SU-DHL-6 (cell line): ENCODE measurements at regions not wholly inside any gene's neighbourhood (a gene's known extent, or its start where the extent isn't known, plus 50 kb on each side); places are given as distances from the start of the nearest gene placed in this dataset.

Experiments used
- H2AFZ ChIP-seq: fragments of 200-600 bp; sonication (generic); 2 replicates; pipeline ENCODE4 v1.6.1; 2014; ENCODE audit warnings: low read depth, mild to moderate bottlenecking, moderate library complexity, mixed read lengths, antibody characterized with exemption, low read length; ENCODE audit not compliant: severe bottlenecking
- H3F3A ChIP-seq: fragments of 200-600 bp; shearing (Covaris generic); 2 replicates; pipeline ENCODE4 v1.6.0; 2016; ENCODE audit warnings: antibody characterized with exemption, mild to moderate bottlenecking; ENCODE audit not compliant: insufficient read depth
- H3K27ac ChIP-seq: fragments of 200-600 bp; sonication (generic); 2 replicates; pipeline ENCODE4 v1.5.1; 2016; ENCODE audit warnings: low read depth, mild to moderate bottlenecking, low read length, moderate library complexity, mixed read lengths
- H3K27me3 ChIP-seq: fragments of 200-600 bp; sonication (generic), shearing (Covaris generic); 2 replicates; pipeline ENCODE4 v1.6.0; 2014; ENCODE audit warnings: mild to moderate bottlenecking, low read length
- H3K36me3 ChIP-seq: fragments of 200-600 bp; sonication (generic); 2 replicates; pipeline ENCODE4 v1.6.1; 2014; ENCODE audit warnings: mild to moderate bottlenecking, low read length, mixed read lengths
- H3K4me2 ChIP-seq: fragments of 300-600, 200-600 bp; shearing (Covaris generic), sonication (generic); 2 replicates; pipeline ENCODE4 v1.6.0; 2014; ENCODE audit warnings: low read length, low read depth, mild to moderate bottlenecking; ENCODE audit not compliant: poor library complexity, severe bottlenecking
- H3K4me3 ChIP-seq: fragments of 200-600 bp; sonication (generic); 2 replicates; pipeline ENCODE4 v1.5.1; 2014; ENCODE audit warnings: antibody characterized with exemption, low read length, mild to moderate bottlenecking, mixed read lengths; ENCODE audit not compliant: insufficient read depth, poor library complexity, severe bottlenecking
- H3K79me2 ChIP-seq: fragments of 200-600 bp; sonication (generic); 2 replicates; pipeline ENCODE4 v1.6.1; 2014; ENCODE audit warnings: mild to moderate bottlenecking, low read length, moderate library complexity; ENCODE audit not compliant: insufficient read depth
- H3K9ac ChIP-seq: fragments of 200-600 bp; sonication (generic); 2 replicates; pipeline ENCODE4 v1.7.0; 2014; ENCODE audit warnings: mild to moderate bottlenecking, low read length
- H3K9me2 ChIP-seq: fragments of 200-600 bp; sonication (generic); replicated peaks from 2 replicates; pipeline ENCODE4 v1.6.1; 2014; ENCODE audit warnings: low read length; ENCODE audit not compliant: insufficient read depth
- H3K9me3 ChIP-seq: fragments of 200-600 bp; sonication (generic); 2 replicates; pipeline ENCODE4 v1.6.1; 2014; ENCODE audit warnings: low read length, mixed read lengths; ENCODE audit not compliant: insufficient read depth
- H4K20me1 ChIP-seq: fragments of 200-600 bp; sonication (generic); 2 replicates; pipeline ENCODE4 v1.6.1; 2014; ENCODE audit warnings: low read depth, mild to moderate bottlenecking, antibody characterized with exemption, low read length, moderate library complexity, mixed read lengths
- EZH2phosphoT487 ChIP-seq: fragments of 200-600 bp; sonication (generic), shearing (Covaris generic); conservative IDR thresholded peaks from 2 replicates; pipeline ENCODE4 v1.6.1; 2018; ENCODE audit warnings: mild to moderate bottlenecking, antibody characterized with exemption, low read length, moderate library complexity, mixed read lengths
- TF ChIP-seq, protein P1 (sequence below): fragments of 200-600 bp; sonication (generic); IDR thresholded peaks from one replicate; pipeline ENCODE4 v1.5.1; 2017; ENCODE audit warnings: antibody characterized with exemption, mild to moderate bottlenecking, low read length, moderate library complexity; ENCODE audit not compliant: insufficient read depth, poor library complexity, severe bottlenecking

GRCh38 chr5:116652196-116652729, 77.6 kb upstream of the SEMA6A start:
- H2AFZ ChIP-seq, result no peak overlapping the region

GRCh38 chr5:116651653-116652052, 77.0 kb upstream of the SEMA6A start:
- no peak for TF ChIP-seq EZH2phosphoT487
- TF ChIP-seq, protein P1, sequence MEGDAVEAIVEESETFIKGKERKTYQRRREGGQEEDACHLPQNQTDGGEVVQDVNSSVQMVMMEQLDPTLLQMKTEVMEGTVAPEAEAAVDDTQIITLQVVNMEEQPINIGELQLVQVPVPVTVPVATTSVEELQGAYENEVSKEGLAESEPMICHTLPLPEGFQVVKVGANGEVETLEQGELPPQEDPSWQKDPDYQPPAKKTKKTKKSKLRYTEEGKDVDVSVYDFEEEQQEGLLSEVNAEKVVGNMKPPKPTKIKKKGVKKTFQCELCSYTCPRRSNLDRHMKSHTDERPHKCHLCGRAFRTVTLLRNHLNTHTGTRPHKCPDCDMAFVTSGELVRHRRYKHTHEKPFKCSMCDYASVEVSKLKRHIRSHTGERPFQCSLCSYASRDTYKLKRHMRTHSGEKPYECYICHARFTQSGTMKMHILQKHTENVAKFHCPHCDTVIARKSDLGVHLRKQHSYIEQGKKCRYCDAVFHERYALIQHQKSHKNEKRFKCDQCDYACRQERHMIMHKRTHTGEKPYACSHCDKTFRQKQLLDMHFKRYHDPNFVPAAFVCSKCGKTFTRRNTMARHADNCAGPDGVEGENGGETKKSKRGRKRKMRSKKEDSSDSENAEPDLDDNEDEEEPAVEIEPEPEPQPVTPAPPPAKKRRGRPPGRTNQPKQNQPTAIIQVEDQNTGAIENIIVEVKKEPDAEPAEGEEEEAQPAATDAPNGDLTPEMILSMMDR, result no peak
- Histone ChIP-seq H3K4me3 (no peak overlapping the region), H3K9me3 (no peaks in the 10 kb centered on the region), H3K79me2 (no peaks in the 10 kb centered on the region), H3F3A (no peaks in the 10 kb centered on the region), H3K9me2 (no peaks in the 10 kb centered on the region), H3K27ac (no peak overlapping the region), H3K27me3 (no peaks in the 10 kb centered on the region), H2AFZ (no peak overlapping the region), H3K36me3 (no peaks in the 10 kb centered on the region), H3K4me2 (no peak overlapping the region), H3K9ac (no peak overlapping the region), H4K20me1 (no peaks in the 10 kb centered on the region)

More at GRCh38 chr5:116652196-116652729, 77.6 kb upstream of the SEMA6A start:
- H3K27ac ChIP-seq, result no peak overlapping the region
- H3K27me3 ChIP-seq, result no peaks in the 10 kb centered on the region
- H3K9me2 ChIP-seq, result no peaks in the 10 kb centered on the region
- H3K79me2 ChIP-seq, result no peaks in the 10 kb centered on the region
- H3K36me3 ChIP-seq, result no peaks in the 10 kb centered on the region
- no peaks in the 10 kb centered on the region for H4K20me1 ChIP-seq
- no peaks in the 10 kb centered on the region for H3F3A ChIP-seq
- H3K9me3 ChIP-seq, result no peaks in the 10 kb centered on the region
- H3K4me2 ChIP-seq, result no peak overlapping the region
- TF ChIP-seq EZH2phosphoT487, result no peak
- no peak overlapping the region for H3K9ac ChIP-seq
- H3K4me3 ChIP-seq, result no peak overlapping the region

DNA sequence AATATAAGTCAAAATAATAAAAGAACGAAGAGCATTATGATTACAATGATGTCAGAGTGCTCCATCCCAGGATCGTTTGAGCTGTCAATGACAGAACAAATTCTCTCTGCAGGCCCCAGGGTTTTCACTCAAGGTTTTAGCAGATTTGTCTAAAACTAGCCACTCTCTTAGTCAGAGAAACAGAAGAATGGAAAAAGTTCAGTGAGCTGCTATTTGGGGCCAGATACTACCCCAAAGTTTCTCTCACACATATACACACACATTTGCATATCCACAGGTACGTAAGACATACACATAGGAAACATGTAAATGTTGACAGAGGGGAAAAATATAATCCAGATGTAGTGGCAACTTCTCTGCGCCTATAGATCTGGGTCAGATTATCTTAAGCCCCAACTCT, 76.3 kb upstream of the SEMA6A start:
- no peak overlapping the region for H3K27ac ChIP-seq
- H3K9me2 ChIP-seq, result no peaks in the 10 kb centered on the region
- H3K4me3 ChIP-seq, result no peak overlapping the region
- no peaks in the 10 kb centered on the region for H3K79me2 ChIP-seq
- no peak overlapping the region for H3K9ac ChIP-seq
- no peaks in the 10 kb centered on the region for H4K20me1 ChIP-seq
- H3K4me2 ChIP-seq, result no peak overlapping the region
- no peak for TF ChIP-seq EZH2phosphoT487
- H2AFZ ChIP-seq, result no peak overlapping the region
- no peaks in the 10 kb centered on the region for H3K36me3 ChIP-seq
- H3F3A ChIP-seq, result no peaks in the 10 kb centered on the region
- no peaks in the 10 kb centered on the region for H3K9me3 ChIP-seq
- H3K27me3 ChIP-seq, result no peaks in the 10 kb centered on the region

DNA sequence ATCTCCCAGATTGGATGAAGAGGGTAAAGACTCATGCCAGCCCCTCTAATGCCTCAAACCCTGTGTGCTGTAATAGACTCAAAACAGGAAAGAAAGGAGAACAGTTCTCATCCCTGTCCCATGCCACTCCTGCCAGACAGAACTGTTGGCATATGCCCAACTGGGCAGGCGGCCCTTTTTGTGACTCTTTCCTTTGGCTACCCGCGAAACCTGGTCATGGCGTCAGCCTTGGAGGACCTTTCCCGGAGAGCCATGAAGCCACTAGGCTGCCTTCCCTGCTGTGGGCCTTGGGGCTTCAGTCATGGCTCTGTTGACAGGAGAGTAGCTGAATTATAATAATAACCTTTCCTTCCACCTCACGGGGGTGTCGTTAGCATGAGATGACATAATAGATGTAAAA, 75.9 kb upstream of the SEMA6A start:
- Histone ChIP-seq H3K27ac (no peak overlapping the region), H3K36me3 (no peaks in the 10 kb centered on the region), H3K79me2 (no peaks in the 10 kb centered on the region), H3K9me3 (no peaks in the 10 kb centered on the region), H3K9ac (no peak overlapping the region), H2AFZ (no peak overlapping the region), H4K20me1 (no peaks in the 10 kb centered on the region), H3K4me3 (no peak overlapping the region), H3K27me3 (no peaks in the 10 kb centered on the region), H3K4me2 (no peak overlapping the region), H3K9me2 (no peaks in the 10 kb centered on the region), H3F3A (no peaks in the 10 kb centered on the region)
- no peak for TF ChIP-seq EZH2phosphoT487
- TF ChIP-seq, protein P1, result no peak
